AG09309 (cell line): ENCODE measurements at regions not wholly inside any gene's neighbourhood (a gene's known extent, or its start where the extent isn't known, plus 50 kb on each side); places are given as distances from the start of the nearest gene placed in this dataset.
A peak's percentile ranks its signal among the peaks of the same experiment; 100 is the strongest.

Experiments
- DNase-seq: peaks from one replicate; pipeline ENCODE4 v3.0.0-alpha.2; 2010; ENCODE audit warnings: low read depth
- H3K4me3 ChIP-seq: 2 replicates; pipeline ENCODE4 v1.5.1; 2011; ENCODE audit warnings: mild to moderate bottlenecking, low read depth, low read length, moderate library complexity; ENCODE audit not compliant: control insufficient read depth
- TF ChIP-seq, protein P1 (sequence below): IDR thresholded peaks from 2 replicates; pipeline ENCODE4 v1.5.1; 2011; ENCODE audit warnings: mild to moderate bottlenecking, low read depth, low read length, inconsistent platforms; ENCODE audit not compliant: insufficient read depth, control insufficient read depth; ENCODE audit errors: missing control alignments

DNA sequence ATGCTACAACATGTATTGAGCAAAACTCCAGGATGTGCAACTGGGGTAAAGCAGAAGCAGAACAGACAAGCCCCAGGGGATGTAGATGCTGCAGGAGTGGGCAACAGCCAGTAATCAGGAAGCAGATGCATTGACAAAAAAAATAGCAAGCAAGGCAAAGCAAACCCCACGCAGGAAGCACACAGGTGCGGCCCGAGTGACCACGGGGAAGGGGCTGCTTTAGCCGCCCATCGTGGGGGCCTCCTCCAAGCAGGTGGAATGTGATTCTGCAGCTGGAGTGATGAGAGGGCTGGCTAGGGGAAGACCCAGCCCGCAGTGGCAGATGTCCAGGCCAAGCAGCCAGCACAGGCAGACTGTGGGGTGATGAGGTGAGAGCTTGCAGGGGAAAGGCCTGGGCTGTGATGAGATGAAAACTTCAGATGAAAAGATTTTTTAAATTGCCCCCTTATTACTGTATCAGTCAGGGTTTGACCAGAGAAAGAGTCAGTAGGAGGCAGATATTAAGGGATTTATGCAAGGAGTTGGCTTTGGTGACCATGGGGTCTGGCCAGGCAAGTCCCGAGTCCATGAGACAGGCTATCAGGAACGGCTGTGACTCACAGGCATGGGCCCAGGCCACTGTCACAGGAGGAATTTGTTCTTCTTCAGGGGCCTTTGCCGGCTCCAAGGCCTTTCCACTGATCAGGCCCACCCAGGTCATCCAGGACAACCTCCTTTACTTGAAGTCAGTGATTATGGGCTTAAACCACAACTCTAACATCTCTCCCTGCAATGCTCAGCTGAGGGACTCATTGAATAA is 207.6 kb downstream of the ANKRD60 start:
- H3K4me3 ChIP-seq: no peak overlapping the region
- TF ChIP-seq, protein P1, sequence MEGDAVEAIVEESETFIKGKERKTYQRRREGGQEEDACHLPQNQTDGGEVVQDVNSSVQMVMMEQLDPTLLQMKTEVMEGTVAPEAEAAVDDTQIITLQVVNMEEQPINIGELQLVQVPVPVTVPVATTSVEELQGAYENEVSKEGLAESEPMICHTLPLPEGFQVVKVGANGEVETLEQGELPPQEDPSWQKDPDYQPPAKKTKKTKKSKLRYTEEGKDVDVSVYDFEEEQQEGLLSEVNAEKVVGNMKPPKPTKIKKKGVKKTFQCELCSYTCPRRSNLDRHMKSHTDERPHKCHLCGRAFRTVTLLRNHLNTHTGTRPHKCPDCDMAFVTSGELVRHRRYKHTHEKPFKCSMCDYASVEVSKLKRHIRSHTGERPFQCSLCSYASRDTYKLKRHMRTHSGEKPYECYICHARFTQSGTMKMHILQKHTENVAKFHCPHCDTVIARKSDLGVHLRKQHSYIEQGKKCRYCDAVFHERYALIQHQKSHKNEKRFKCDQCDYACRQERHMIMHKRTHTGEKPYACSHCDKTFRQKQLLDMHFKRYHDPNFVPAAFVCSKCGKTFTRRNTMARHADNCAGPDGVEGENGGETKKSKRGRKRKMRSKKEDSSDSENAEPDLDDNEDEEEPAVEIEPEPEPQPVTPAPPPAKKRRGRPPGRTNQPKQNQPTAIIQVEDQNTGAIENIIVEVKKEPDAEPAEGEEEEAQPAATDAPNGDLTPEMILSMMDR: no peak
- no peak for DNase-seq

DNA sequence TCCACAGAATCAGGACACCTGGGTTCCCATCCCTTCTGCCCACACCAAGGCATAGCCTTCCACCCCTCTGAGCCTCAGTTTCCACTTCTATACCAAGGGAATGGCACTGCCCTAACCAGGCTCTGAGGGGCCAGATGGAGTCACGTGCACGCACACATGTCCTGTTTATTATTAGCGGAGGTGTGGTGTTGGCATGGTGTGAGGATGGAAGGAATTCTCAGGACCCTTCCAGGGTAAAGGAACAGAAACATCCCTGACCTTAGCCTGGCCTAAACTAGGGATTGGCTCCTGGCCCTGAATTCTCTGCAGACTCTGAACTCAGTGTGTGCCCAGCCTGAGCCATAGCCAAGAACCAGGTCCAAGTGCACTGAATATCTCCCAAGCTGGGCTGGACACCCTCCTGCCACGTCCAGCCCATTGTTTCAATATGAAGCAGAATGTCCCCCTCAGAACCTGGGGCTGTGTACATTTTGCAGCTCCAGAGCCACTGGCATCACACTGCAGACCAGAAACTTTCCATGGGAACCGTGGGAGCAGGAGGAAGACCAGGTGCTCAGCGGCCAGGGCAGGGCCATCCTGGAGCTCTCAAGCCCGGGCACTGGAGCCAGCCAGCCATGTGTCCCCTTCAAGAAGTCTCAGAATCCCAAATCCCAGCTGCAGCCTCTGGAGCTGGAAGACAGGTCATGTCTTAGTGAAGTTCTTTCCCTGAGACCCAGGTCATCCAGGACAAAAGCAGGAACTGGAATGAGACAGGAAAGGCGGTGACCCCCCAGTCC is 208.4 kb downstream of the ANKRD60 start:
- TF ChIP-seq, protein P1: no peak
- DNase-seq: no peak

DNA sequence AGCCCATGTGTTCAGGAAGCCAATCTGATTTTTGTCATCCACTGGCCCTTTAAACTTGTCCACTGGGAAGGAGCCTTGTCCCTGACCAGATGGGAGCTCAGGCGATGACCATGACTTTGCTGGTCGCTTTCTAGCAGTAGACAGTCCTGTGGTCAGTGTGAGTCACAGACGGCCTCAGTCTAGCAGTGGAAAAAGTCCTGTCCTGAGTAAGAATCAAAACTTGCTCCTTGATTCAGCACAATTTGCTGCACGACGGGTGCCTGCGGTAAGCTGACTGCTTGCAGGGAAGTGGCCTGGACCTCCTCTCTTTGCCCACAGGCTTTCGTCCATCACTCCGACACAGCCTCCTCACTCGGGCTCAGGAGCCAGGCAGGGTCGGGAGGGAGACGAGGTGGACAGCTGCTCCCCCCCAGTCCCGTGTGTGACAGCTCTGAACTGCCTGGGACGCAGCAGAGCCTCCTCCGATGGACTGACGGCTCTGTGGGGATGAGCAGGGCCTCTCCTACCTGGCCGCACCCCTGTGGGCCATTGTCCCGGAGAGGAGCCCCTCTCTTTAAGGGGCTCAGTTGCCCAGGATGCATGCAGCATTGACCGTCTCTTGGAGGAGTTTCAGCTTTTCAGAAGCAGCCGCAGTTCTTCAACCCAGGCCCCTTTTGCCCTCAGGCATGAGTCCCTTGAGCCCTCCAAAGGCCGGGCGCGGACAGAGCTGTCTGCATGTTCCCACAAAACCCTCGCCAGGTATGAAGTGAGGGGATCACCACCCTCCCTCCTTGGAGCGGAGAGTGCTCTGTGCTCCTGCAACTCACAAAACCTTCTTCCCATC is 209.2 kb downstream of the ANKRD60 start:
- no peak overlapping the region for H3K4me3 ChIP-seq
- TF ChIP-seq, protein P1: no peak
- peak; percentile 58 for DNase-seq

More for the DNA sequence above, 208.4 kb downstream of the ANKRD60 start:
- H3K4me3 ChIP-seq: no peak overlapping the region

DNA sequence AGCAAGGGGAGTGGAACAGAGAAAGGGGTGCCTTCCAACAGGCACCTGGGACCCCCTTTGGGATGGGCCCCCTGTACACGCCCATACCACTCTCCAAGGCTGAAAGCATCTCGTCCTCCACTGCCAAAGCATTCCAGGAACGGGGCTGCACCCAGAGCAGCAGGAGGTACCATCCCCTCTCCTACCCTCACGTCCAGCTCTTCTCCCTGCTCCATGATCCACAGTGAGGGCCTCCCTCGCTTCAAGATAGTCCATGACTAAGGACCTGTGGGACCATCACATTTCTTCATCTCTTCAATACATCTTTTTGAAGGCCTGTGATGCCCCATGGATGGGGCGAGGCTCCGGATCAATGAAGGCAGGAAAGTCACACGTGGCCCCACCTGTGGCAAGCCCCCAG is 209.9 kb downstream of the ANKRD60 start:
- H3K4me3 ChIP-seq: no peak overlapping the region
- TF ChIP-seq, protein P1: no peak
- no peak for DNase-seq

DNA sequence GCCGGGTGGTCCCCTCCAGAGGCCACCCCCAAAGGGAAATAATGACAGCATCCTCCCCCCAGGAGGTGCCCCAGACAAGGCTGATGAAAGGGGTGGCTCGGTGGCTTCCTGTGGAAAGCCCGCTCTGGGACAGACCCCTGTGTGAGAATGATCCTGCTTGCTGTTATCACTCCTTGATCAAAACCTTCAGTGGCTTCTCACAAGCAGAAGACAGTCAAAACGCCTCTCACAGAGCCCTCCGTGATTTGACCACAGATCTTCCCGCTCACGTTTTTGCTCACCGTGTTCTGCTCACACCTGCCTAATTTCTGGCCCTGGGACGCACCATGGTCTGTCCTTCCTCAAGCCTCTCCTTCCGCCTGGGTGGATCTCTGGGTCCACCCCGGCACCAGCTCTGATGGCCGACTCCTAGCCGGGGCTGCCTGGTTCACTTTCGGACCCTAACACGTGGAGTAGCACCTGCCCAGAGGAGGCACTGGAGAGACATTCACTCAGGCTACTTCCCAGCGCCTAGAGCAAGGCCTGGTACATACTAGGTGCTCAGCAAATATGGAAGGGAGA is 210.4 kb downstream of the ANKRD60 start:
- no peak for DNase-seq
- TF ChIP-seq, protein P1: no peak
- H3K4me3 ChIP-seq: no peak overlapping the region
